GM19467 (cell line): ENCODE measurements at regions not wholly inside any gene's neighbourhood (a gene's known extent, or its start where the extent isn't known, plus 50 kb on each side); places are given as distances from the start of the nearest gene placed in this dataset.
"Not testable (repeated sequence)": the region's sequence is repeated elsewhere in the genome, so short reads cannot be mapped to it uniquely, and the experiment has no call there.

ENCODE experiments used
- ATAC-seq: cut with Tn5 transposase; IDR thresholded peaks from one replicate; pipeline ENCODE4 v1.9.1; 2021; ENCODE audit warnings: mild to moderate bottlenecking, moderate library complexity; ENCODE audit not compliant: unreplicated experiment

DNA sequence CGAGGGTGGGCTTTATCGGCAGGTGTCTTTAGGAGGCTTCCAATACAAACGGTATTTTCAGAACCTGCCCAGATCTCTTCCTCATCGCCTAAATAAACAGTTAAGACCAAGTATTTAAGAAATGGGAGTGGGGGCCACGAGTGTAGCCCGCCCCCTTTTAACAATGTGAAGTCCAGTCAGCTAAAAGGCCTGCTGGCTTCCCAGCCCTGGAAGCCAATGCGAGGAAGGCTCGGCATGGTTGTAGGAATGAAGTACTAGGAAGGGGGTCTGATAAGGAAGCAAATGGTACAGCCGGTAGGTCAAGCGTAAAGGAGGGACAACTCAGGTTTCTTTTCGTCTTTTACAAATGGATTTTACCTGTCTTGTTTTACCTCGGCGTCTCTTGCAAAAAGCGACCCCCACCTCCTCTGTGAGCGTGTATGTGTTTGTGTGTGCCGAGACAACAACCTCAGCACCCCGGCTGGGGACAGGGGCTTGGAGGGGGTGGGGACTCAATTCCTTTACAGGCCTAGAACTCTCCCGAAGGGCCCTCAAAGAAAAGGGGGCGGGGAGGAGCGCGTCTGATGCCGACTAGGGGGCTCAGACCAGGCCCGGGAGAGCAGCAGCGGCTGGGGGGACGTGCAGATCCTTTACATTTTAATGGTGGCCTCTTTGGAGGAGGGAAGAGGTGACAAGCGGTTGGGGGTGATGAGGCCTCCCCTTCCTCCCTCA is 147.6 kb downstream of the GPR85 start:
- ATAC-seq: peak; percentile 2

DNA sequence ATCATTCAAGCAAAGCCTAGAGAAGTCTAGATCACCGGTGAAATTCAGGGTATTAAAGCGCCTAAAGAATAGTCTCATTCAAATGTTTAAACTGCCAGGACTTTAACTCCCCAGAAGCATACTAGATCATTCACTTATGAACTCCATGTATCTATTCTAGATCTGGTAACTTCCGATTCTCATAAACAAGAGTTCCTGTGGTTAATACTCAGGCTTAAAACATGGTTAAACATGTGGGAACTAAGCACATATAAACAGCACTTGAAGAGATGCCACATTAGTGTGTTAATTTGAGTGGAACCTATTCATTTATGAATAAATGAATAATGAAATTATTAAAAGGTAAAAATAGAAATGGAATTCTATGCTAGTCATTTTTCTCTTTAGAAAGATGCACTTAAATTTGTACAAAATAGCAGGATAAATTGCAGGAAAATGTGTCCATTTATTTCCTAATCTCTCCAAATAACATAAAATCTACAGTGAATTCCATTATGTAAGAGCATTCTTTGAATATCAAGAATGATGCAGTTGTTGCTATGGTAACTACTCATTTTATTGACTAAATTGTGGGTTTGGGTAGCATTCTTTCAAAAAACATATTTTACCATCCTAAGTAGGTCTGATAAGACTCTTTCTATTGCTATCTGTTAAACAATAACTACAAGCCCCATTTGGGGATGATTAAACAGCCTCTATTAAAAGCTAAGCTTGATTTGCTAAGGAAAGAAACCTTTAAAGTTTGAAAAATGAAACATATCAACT is 147.6 kb upstream of the TMEM168 start:
- ATAC-seq: no peak

DNA sequence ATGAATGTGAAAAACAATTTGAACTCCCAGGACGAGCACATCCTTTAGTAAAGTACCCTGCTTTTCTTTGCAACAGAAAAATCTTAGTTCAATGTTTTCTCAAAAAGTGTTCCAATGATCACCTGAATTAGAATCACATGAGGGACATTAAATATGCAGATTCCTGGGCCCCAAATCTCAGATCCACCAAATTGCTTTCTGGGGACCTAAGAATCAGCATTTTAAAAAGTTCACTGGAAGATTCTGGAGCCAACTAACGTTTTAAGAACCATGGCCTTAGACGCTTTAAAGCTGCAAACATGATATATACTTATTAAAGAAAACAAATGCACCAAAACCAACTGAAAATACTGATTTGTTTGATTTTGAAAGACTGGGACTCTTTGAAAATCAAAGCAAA is 143.4 kb upstream of the TMEM168 start:
- ATAC-seq: no peak

DNA sequence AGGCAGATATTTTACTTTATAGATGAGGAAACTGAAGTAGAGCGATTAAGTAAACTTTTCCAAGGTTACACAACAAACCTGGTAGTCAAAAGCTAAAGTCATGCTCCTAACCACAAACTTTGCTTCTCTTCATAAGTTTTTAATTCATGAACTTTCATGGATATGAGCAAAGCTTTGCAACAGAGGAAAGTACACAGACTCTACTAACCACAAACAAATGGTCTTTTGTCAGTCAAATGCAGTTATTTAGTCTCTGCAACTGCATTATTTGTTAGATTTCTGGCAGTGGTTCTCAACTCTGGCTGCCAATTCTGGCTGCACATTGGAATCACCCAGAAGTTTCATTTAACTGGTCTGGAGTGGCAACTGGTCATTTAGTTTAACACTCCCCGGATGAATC is 140.6 kb upstream of the TMEM168 start:
- ATAC-seq: no peak

DNA sequence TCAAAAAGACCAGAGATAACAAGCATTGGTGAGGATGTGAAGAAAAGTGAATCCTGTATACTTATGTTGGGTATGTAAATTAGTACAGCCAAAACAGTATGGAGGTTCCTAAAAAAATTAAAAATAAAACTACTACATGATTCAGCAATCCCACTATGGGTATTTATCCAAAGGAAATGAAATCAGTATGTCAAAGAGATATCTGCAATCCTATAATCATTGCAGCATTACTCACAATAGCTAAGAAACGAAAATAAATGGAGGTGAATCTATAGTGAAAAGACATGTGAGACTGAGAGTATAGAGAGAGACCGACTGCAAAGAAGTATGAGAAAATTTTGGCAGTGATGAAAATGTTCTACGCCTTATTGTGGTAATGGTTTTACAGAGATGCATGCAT is 139.2 kb upstream of the TMEM168 start:
- ATAC-seq: no peak

DNA sequence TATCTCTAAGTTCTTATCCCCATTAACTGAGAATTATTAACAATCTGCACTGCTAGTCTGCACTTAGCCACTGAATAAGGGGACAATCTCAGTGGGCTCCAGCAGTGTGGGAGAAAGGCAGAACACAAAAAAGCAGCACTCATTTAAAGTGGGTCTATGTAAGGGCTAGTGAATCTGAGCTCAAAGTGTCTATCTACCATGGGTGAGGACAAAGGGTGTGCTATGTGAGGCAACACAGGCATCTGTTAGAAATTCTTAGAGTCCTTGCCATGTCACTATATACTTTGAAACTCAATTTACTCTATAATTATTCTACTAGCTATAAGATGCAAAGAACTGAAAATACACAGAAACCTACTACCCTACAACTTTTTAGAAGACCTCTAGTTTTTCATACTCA is 135.8 kb upstream of the TMEM168 start:
- ATAC-seq: no peak

DNA sequence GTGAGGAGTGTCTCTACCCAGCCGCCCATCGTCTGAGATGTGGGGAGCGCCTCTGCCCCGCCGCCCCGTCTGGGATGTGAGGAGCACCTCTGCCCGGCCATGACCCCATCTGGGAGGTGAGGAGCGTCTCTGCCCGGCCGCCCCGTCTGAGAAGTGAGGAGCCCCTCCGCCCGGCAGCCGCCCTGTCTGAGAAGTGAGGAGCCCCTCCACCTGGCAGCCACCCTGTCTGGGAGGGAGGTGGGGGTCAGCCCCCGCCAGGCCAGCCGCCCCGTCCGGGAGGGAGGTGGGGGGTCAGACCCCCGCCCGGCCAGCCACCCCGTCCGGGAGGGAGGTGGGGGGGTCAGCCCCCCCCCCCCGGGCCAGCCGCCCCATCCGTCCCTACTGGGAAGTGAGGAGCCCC is 132.4 kb upstream of the TMEM168 start:
- ATAC-seq: not testable (repeated sequence)

DNA sequence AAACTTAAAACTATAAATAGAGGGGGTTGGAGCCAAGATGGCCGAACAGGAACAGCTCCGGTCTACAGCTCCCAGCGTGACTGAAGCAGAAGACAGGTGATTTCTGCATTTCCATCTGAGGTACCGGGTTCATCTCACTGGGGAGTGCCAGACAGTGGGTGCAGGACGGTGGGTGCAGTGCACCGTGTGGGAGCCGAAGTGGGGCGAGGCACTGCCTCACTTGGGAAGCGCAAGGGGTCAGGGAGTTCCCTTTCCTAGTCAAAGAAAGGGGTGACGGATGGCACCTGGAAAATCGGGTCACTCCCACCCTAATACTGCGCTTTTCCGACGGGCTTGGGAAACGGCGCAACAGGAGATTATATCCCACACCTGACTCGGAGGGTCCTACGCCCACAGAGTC is 126.2 kb upstream of the TMEM168 start:
- ATAC-seq: not testable (repeated sequence)

DNA sequence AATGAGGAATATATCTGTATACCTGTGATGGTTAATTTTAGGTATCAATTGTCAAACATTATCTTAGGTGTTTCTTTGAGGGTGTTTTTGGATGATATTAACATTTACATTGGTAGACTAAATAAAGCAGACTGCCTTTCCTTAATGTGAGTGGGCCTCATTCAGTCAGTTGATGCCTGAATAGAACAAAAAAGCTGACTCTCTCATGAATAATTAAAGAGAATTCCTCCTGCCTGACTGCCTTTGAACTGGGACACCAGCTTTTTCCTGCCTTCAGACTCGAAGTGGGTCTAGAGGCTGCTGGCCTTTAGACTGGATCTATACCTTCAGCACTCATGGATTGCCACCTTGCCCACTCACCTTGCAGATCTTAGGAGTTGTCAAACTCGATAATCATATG is 117.9 kb upstream of the TMEM168 start:
- ATAC-seq: no peak

DNA sequence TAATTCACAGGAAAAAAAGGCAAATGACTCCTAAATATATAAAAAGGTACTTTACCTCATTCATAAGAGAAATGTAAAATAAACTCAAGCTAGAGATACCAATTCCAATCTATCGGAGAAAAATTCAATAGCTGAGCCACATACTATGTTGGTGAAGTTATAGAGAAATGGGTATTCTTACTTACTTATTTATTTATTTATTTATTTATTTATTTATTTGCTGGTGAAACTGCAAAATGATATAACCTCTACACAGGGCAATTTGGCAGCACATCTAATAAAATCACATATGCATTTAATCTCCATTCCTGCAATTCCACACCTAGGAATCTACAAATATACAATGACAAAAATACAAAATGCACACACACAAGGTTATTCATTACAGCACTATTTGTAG is 117.5 kb upstream of the TMEM168 start:
- no peak for ATAC-seq

DNA sequence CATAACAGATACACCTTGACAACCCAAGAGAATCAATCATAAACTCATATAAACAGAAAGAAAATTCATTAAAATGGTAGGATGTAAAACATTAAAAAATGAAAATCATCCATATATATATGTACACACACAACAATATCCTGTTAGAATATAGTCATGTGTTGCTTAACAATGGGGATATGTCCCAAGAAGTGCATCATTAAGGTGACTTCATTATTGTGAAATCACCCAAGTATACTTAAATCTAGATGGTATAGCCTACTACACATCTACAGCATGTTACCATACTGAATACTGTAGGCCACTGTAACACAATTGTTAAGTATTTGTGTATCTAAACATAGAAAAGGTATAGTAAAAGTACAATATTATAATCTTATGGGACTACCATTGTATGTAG is 115.8 kb upstream of the TMEM168 start:
- no peak for ATAC-seq

DNA sequence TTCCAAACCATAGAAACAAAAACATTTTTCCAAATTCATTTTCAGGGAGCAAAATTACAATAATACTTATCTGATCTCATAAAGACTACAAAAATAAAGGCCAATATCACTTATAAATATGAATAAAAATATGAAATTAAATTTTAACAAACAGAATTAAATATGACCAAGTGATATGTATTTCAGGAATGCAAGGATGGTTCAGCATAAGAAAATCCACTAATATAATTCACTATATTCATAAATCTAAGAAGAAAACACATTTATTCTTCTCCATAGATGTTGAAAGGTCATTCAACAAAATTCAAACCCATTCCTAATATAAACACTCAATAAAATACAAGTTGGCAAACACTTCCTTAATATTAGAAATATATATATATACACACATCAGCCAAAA is 115.2 kb upstream of the TMEM168 start:
- ATAC-seq: no peak

DNA sequence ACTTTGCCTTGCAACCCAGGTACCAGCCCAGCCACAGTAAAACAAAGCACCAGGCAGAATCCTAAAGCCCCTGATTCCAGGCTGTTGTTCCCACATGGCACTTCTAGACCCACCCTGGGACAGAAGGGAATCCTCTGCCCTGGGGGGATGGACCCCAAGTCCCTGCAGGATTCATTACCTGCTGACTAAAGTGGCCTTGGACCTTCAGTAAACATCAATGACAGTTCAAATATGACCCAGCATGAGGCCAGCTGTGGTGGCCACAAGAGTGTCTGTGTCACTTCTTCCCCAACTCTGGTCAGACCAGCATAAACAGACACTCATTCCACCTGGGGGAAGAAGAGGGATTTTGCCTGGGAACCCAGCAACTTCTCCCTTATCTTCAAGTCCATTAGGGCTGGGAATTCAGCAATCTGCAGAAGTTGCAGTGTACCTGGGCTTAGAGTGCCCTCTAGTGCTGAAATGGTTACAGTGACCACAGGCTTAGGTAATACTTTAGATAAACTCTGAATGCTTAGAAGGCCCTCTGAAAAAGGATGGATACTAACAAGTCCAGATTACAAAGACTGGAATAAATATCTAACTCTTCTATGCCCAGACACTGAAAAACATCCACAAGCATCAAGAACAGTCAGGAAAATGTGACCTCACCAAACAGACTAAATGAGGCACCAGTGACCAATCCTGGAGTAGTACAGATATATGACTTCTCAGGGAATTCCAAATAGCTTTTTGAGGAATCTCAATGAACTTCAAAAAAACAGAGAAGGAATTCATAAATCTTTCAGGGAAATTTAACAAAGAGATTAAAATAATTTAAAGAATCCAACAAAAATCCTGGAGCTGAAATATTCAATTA is 108.5 kb upstream of the TMEM168 start:
- peak; percentile 79 for ATAC-seq

DNA sequence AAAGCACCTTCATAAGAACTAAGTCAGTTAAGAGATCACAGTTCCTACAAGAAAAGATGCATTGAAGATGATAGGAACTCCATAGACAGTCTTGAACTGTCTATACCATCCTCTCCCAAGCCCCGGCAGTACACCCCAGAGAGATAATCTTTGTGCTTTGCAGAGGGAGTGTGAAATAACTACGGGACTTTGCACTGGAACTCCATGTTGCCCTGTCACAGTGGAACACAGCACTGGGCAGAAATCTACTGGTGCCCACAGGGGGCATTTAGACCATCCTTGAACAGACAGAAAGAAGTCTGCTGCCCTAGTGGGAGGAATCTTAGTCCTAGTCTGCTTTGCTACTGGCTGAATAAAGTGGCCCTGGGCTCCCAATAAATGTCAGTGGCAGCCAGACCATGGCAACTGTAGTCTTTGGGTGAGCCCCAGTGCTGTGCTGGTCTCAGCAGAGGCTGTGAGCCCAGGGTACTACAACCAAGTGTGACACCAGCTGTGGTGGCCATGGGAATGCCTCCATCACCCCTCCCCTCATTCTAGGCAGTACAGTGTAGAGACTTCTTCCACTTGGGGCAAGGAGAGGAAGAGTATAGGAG is 107.7 kb upstream of the TMEM168 start:
- no peak for ATAC-seq

DNA sequence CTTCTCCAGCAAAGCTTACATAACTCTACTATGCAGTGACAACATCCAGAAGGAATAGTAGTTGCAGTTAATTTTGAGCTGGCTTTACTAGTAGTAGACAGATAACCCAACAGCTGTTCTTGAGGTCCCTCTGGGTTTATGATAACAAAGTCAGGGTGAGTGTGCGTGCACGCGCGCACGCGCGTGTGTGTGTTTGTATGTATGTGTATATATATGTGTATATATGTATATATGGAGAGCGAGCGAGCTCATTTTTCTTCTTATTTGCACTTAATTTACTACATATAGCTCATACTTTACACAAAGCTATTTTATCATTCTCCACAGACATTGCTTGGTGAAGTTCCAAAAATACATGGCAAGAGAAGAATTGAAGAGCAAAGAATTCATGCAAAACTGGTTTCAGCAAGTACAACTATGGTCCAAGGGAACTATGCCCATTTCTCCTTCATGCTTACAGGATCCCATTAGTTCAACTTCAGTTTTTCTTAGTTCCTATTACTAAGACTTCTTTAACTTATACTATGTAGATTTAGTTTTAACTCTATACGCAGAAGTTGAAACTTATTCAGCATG is 105.9 kb upstream of the TMEM168 start:
- ATAC-seq: no peak

DNA sequence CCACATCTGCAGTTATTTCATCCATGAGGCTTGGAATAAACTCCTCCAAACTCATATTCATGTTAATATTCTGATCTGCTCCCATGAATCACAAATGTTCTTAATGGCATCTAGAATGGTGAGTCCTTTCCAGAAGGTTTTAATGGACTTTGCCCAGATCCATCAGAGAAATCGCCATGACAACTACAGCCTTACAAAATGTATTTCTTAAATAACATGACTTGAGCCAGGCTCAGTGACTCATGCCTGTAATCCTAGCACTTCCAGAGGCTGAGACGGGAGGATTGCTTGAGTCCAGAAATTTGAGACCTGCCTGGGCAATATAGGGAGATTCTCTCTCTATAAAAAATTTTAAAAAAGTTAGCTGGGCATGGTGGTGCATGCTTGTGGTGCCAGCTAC is 102.1 kb upstream of the TMEM168 start:
- ATAC-seq: no peak

DNA sequence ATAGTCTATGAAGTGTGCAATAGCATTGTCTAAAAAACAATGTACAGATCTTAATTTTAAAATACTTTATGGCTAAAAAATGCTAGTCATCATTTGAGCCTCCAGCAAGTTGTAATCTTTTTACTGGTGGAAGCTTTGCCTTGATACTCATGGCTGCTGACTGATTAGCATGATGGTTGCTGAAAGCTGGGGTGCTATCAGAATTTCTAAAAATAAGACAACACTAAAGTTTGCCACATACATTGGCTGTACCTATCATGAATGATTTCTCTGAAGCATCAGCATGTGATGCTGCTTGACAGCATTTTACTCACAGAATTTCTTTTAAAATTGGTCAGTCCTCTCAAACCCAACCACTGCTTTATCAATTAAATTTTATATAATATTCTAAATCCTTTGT is 101.5 kb upstream of the TMEM168 start:
- ATAC-seq: no peak

DNA sequence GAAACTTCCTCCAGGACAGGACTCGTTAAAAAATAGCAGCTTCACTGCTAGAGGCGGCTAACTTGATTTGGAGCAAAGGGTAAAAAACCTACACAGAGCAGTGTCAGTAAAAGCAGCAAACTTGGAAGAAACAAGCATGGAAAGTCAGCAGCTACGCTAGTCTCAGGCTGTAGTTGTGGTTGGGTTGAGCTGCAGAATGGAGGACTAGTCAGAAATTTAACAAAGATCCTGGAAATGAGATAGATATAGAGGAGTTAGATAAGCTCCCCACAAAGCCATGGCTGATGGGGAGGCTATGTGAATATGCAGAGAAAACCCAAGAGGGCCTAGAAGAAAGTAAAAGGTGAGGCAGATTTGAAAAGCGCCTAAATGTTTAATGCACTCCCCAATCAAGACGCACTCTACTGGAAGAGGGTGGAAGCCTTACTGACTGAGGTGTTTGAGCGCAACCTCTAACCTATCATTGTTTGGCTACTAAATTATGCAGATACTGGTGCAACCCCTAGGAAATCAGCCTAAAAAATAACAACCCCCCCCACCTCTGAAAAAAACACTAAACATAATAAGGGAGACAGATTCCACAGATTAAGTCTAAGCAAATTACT is 99.7 kb upstream of the TMEM168 start:
- no peak for ATAC-seq

DNA sequence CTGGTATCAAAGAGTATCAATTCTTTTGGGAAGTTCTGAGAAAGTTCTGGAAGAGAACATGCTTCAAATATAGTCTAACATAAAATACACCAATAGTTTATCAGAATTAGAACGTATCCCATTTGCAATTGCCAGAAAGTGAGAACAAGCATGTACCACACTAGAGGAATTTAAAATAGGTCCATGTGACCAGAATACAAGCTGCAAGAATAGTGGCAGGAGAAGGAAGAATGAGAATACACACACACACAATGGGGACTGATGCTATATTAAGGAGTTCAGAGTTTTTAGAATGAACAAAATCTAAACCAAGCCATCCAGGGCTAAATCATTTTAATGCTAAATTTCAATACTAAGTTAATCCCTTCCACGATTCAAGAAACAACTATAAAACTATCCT is 99.1 kb upstream of the TMEM168 start:
- no peak for ATAC-seq

DNA sequence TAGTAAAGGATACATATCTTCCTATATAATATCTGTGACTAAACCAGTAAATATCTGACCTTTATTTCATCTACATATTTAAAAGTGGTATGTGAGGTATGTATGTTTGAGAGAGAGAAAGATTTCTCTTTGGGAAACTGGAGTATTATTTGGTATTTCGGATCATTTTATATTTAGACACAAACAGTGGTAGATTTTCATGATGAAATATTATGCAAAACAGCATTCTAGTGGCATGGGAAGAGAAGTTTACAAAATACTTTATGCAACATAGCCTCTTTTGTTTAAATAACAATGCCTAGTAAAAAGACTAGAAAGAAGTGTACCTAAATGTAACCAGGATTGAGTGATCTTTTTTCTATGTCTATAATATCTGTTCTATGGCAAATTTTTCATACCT is 98.6 kb upstream of the TMEM168 start:
- ATAC-seq: no peak

DNA sequence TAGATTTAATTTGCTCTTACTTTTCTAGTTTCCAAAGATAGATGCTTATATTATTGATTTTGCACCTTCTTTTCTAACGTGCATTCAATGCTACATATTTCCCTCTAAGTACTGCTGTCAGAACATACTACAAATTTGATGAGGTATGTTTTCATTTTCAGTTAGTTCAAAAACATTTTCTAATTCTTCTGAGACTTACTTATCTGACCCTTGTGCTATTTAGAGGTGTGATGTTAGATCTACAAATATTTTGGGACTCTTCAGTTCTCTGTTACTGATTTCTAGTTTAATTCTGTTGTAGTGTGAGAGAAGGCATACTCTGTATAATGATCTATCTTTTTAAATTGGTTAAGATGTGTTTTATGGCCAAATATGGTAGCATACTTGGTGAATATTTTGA is 97.8 kb upstream of the TMEM168 start:
- ATAC-seq: no peak
